GM21526 (cell line): ENCODE measurements at regions not wholly inside any gene's neighbourhood (a gene's known extent, or its start where the extent isn't known, plus 50 kb on each side); places are given as distances from the start of the nearest gene placed in this dataset.

ENCODE experiments used
- ATAC-seq: cut with Tn5 transposase; IDR thresholded peaks from one replicate; pipeline ENCODE4 v1.9.1; 2021; ENCODE audit warnings: moderate library complexity; ENCODE audit not compliant: unreplicated experiment, low FRiP score

DNA sequence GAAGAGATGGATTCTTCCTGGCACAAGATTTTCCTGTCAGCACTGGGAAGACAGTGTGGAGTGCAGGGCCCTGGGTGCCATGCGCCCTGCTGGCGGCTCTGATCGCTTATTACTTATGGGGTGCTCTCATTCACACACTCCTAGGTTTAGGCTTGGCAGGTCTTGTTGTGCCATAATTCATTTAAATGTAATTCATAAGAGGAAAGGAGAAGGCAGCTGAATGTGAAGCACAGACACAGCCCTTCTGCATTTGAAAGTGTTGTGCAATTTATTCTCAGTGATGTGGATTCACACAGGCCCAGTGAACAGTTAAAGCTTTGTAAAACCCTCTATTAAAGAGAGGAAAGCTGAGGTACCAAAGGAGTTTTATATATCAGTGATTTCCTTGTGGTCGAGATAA lies 249.7 kb downstream of the C4orf33 start:
- ATAC-seq: no peak

DNA sequence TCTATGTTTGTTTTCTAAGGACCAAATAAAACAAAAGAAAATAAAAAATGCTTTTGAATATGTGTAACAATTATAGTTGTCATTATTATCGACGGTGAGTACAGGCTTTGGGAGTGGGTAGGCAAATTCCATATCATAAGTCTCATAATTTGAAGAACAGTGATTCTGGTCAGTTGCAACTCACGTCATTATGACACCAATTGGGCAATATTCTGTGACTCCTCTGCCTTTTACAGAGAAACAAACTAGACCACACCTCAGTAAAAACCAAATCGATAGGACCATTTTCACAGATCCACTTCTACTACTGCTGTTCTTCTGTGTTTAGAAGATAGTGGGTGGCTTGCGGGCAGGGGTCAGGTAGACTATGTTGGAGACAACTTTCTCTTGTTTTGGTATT lies 250.1 kb downstream of the C4orf33 start:
- ATAC-seq: no peak

DNA sequence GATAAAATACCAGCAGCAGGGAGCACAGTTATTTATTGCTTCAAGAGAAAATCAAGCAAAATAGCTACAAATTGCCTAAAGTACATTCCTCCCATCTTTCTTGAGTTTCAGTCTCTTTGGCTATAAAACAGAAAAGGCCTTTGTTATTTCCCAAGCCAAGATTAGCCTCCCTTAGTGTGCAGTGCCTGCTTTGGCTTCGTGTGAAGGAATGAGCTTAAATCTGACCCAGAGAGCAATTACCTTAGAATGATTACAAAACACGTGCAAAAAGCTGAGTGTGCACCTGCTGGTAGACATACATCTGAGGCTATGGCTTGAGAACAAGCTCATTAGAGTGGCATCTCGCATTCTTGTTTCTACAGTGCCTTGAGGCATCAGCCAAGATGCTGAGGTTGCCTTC lies 250.8 kb downstream of the C4orf33 start:
- ATAC-seq: no peak

DNA sequence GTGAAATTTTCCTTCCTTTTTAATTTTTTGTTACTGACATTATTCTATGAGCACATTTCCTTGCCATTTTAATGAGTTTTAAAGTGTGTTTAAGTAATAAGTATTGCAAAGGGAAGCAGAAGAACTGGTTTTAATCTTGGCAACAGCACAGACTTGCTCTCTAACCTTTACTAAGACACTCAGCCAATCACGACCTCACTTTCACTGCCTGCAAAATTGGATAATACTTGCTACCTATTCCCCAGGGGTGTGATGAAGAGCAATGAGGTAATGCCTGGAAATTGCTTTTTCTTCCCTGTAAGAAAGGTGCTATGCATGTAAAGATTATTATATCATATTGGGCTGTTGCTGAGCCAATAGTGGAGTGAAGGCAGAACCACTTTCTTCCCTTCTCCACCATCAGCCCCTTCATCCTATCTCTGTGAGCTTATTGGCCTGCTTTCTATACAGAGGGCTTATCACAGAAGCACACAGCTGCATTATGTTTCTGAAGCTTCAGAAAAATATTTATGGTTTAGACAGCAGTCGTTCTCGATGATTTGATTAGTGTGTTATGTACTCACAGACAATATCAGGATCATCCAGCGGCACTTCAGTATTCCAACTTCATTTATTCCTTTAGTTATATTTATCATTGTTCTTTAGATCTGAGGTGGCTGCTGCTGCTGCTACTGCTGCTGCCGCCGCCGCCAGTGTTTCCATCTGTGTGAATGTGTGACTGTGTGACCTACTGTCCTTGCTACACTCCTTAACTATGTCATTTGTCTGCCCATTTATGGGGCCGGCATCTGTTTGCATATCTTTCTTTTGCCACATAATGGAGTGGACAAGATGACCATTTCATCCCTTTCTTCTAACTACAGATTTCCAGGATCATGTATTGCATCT lies 255.1 kb downstream of the C4orf33 start:
- ATAC-seq: no peak

DNA sequence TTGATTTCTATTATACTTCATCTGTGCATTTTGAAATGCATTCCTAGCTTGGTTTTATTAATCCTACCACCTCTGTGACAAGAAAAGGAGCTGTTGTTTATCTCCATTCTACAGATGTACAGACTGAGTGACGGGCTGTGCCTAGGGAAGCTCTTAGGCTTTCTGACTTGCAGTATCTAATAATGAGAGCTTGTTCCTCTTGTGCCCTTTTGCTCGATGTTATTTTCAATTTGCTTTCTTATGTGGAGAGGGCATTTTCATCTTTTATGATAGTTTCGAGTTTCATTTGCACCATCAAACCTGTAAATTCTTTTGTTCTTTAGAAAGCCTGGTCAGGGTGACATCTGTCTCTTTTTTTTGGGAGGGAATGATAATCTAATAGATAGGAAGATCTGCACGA lies 256.5 kb downstream of the C4orf33 start:
- no peak for ATAC-seq

DNA sequence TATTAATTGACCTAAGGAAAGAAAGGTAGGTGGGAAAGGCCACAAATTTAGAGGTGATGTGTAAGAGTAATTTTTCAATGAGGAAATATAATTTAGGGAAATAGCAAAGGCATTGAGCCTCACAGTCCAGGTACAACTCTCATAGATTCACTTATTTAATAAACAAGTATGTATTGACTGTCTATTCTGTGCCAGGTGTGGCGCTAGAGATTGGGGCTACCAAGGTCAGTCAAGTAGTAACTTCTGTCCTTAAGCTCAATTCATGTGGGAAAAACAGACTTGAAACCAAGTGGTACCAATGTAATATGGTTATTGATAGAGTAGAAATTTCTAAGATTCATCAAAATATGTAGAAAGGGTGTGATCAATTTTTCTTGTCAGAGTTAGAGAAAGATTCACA lies 257.5 kb downstream of the C4orf33 start:
- ATAC-seq: no peak

DNA sequence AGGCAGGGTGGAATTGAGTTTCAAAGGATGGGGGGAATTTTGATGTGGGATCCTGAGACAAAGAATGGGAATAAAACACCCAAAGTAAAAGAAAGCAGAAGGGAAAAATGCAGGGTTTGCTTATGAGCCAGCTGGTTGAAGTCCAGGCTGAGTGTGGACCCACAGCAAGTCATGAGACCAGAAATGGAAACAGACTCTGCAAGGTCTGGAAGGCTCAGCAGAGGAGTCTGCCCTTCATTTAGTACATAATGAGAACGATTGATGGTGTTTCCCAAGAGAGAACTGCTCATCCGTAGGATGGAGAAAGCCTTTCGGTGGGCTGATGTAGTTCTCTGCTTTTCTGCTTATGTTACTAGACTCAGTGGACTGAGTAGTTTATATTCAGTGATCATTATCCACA lies 259.1 kb downstream of the C4orf33 start:
- no peak for ATAC-seq

DNA sequence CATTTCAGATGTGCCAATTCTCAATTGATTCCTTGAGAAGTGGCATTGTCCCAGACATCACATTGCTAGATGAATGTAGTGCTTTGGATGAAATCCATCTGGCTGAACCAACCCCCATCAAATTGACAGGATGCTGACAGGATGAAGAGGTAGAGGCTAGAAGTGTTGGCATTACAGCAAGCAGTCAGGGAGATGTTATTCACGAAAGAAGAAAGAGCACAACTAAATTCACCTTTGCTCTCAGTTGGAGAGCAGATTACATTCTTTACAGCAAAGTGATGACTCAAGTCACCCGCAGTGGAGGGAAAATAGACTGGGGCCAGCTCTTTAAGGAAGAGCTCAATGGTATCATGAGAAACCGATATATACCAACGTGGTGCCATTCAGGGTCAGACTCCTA lies 259.6 kb downstream of the C4orf33 start:
- no peak for ATAC-seq

DNA sequence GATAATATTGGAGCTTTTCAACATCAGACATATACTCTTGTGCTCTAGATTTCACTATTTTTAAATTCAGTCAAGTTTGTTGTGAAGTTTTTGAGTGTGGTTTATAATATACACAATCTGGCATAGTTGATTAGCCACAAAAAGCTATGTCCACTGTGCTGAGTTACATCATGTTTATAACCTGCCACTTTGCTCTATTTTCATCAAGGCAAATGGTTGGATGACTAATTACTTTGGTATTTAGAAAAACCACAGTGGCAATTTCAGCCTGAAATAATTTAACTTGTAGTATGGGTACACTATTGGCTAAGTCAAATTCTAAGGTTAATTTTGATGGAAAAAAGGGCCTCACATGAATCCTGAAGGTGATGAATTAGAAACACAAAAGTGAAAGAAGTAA lies 262.6 kb downstream of the C4orf33 start:
- ATAC-seq: no peak

DNA sequence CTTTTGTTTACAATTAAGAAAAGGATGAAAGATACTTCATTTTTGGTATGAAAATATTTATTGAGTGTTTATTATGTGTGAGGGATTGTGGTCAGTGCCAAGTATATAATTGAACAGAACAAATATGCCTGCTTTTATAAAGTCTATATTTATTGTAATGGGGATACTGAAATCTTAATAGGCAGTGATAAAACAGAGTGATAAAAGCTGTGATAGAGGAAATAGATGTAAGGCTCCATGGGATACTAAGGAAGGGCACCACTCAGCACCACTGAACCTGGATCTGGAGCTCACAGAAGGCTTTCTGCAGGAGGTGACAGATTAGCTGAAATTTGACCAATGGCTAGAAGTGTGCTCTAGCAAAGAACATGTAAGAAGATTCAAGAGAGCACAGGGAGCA lies 263.5 kb downstream of the C4orf33 start:
- ATAC-seq: no peak

DNA sequence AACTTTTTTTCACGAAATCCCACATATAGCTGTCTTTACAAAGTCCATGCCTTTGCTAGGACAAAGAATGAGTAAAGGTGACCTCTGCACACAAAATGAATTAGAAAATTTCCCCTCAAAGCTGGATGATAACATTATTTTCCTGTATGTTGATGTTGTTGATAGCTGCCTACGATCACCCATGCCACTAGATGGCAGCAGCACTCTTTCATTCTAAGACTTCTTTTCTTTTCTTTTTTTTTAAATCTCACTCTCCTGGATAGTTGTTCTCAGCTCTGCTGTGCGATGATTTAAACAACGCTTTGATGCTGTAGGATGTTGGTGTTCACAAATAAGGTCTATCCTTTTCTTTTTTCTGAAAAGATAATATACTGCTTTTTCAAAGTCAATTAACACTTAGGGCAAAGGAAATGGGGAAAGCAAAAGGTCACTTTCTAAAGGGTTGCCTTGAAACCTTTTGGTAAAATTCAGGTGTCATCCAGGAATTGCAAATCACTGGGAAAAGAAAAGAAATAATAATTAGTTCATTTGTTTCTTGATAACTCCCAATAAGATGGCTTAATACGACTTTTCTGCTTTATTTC lies 266.8 kb downstream of the C4orf33 start:
- ATAC-seq: peak; percentile 78

DNA sequence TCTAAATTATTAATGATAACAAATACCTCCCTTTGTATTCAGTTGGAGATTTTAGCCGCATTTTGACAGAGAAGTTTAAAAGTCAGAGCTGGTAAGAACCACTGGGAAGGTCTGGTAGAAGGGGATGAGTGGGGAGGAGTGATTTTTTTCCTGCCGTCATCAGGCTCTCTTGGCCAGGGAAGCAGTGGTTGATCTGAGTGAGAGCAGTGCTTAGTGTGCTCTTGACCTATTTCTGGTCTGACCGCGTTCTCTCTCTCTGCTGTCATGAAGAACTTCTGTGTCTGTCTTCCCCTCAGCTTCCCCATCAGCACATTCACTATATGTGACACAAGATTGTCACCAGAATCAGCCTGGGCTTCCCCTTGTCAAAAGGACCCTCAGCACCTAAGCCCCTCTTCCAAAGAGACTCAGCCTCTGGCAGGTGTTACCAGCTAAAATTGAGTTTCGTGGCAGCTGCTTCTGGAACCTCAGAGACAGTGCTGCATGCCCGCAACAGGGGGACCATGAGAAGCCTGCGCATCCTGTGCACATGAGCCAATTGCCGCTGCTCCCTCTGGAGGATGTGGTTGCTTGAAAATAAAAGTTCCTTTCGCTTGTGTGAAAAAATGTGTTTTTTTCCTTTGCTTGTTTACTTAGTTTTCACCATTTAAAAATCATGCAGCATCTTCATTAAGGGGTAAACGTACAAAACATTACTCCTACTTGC lies 268.9 kb downstream of the C4orf33 start:
- ATAC-seq: no peak

DNA sequence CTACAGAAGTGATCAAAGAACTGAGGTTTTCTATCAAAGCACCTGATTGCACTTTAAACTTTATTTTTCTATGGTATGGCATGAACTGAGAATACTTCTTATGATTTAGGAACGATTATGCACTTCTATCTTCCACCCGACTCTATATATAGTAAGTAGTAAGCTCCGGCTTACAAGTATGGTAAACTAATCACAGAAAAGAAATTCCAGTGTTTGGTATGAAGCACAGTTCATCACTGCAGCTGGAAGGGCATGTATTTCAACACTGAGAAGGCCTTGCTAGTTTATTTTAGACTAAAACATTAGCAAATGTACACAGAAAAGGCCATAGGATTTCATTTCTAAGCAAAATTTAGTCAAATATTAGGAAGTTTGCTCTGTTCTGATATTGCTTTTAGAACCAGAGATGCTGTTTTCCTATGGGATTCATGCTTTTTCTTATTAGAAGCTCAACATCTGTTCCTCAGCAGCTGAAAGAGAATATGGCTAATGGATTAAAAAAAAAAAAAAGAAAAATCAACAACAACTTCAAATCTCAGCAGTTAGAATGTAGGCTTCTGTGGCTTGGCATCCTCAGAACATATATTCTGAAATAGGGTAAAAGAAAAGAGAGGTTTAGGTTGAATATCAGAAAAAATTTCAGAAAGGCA lies 273.5 kb downstream of the C4orf33 start:
- no peak for ATAC-seq

DNA sequence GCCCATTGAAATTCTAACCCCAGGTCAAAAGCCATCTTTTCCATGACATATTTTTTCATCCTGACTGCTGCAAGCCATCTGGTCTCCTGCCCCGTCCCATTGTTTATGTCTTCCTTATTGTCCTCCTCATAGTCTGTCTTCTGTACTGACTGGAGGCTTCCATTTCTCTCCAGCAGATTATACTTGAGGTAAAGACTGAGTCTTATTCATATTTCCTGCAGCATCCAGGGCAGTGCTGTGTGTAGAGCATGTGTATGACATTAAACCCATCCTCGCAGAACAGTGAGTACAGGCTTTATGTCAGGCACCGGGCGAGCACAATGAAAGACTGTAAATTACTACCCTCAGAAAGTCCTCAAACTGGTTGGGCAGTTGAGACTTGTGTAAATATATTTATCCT lies 275.1 kb downstream of the C4orf33 start:
- no peak for ATAC-seq

DNA sequence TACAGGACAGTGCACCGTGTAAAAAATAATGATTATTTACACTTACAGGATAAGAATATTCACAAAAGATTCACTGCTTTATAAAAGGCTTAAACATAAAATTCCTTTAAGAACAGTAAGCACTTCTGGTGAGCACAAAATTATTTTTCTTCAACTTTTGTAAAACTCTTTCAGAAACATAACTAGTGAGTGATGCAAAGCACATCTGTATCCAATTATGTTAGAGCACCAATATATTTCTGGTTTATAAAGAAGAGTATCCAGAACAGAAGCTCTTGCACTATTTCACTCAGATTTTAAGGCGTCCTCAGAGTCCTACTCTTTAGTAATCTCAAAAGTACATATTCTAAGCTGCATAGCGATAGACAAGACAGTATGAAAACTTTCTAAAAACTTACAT lies 276.0 kb downstream of the C4orf33 start:
- ATAC-seq: no peak

DNA sequence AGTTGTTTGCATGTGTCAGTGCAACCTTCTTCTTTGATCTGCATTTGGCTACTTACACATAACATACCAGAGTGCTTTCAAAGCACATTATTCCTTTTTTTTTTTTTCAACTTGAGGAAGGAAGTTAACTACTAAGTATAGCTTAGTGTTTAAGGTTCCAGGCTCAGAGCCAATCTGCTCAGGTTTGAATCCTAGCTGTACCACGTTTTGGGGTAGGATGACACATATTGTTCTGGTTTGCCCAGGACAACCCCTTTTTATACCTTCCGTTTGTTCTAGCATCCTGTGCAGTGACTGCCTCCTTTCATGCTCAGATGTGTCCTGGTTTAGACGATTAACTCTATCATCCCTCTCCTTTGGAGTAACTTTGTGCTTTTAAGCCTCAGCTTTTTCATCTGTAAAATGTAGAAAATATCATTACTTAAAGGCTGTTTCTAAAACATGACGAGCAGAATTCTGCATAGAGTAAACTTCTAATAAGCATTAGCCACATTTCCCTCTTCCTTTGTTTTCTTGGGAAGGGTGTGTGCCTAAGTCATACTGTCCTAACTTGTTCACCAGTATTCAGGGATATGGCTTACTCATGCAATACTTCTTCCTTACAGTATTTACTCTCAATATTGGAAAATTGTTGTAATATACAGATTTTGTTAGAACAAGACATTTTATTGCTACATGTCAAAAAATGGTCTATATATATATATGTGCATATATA lies 281.3 kb downstream of the C4orf33 start:
- no peak for ATAC-seq

DNA sequence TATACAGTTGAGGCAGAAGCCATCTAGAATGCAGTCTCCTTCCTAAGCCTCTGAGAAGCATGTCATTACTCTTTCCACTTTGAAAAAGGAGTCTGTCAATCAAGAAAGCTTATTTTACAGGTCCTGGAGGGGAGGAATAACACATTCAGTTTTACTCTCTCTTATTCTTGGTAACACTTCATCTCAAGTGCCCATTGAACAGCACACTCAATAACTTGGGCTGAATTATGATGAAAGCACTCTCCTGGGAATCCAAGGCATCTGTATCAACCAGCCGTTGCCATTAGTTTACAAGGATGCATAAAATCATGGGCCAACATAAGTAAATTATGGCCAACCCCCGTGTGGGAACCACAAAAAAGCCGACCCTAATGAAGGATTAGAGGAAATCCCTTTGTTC lies 282.4 kb downstream of the C4orf33 start:
- no peak for ATAC-seq

DNA sequence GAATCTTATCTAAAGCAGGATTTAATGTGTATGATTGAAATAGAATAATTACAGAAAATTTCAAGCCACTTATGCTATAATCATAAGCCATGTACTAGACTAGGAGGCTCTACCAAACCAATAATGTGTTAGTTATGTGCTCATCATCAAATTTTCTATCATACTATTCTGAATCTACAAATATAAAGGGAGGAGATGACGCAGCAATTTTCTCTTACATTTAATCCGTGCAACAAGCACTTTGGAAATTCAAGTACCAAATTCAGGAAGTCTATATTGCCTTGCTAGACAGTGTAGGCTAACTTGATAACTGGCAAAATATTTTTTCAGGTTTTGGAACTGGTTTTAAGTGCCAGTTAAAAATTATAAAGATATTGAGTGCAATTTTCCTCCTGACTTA lies 283.5 kb downstream of the C4orf33 start:
- ATAC-seq: no peak

DNA sequence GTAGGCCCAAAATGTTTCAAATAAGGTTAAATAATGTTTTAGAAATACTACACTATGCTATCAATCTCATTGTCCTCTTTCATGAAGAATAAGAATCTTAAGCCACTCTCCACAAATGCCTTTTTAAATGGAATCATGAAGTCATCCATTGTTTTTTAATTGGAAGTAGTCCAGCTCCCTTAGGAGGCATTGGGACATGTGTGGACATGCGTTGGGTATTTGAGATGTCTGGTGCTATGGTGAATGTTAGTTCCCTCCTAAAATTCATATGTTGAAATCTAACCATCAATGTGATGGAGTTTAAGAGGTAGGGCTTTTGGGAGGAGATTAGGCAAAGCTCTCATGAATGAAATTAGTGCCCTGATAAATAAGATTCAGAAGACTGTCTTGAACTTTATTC lies 289.0 kb downstream of the C4orf33 start:
- ATAC-seq: no peak

DNA sequence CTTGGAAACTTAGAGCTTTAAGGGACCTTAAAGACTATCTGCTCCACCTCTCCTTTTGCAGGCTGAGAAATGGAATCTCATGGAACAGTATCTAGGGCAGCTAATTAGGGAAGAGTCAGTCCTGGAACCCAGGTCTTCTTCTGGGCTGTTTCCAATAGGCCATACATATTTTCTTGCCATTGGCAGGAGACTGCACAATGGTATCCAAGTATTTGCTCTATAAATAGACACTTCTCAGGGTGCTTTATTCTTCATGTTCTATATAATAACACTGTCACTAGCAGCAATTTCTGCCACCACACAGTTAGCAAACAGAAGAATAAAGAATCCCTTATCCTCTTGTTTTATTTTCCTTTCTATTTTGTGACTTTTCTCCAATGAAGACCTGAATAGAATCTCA lies 291.7 kb downstream of the C4orf33 start:
- no peak for ATAC-seq

DNA sequence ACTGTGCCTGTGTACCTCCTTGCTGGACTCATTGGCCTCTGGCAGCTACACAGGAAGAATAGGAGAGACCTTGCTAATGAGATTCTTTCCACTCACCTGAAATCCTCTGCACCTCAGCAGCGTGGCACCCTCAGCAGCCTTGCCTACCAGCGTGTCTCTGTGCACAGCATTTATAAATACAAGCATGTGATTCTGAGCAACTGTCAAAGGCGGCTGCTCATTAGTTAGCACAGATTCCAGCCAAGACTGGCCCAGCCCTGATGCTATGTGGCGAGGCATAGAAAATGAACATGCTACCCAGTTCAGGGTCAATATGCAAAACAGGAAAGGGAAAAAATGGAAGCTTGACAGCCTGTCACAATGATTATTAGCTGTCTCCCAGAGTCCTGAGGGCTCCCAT lies 298.0 kb downstream of the C4orf33 start:
- ATAC-seq: no peak
